H1 (cell line): ENCODE measurements at regions not wholly inside any gene's neighbourhood (a gene's known extent, or its start where the extent isn't known, plus 50 kb on each side); places are given as distances from the start of the nearest gene placed in this dataset.

ENCODE experiments used
- CHD1 ChIP-seq: IDR thresholded peaks from 2 replicates; pipeline ENCODE4 v1.6.1; 2012; ENCODE audit warnings: low read depth, low read length, improper control_type of control experiment
- CHD2 ChIP-seq: IDR thresholded peaks from 2 replicates; pipeline ENCODE4 v1.6.1; 2012; ENCODE audit warnings: low read length, improper control_type of control experiment
- EZH2 ChIP-seq: fragments of 200-600 bp; sonication (generic); IDR thresholded peaks from 2 replicates; pipeline ENCODE4 v1.7.1; 2012; ENCODE audit warnings: low read depth, mild to moderate bottlenecking, moderate library complexity, low read length, inconsistent platforms; ENCODE audit not compliant: severe bottlenecking
- HDAC6 ChIP-seq: IDR thresholded peaks from one replicate; pipeline ENCODE4 v1.7.1; 2012; ENCODE audit warnings: low read depth, mild to moderate bottlenecking, inconsistent platforms, low read length, moderate library complexity
- JUND ChIP-seq: IDR thresholded peaks from 2 replicates; pipeline ENCODE4 v1.6.1; 2011; ENCODE audit warnings: mild to moderate bottlenecking, improper control_type of control experiment, low read length
- MAFK ChIP-seq: IDR thresholded peaks from 2 replicates; pipeline ENCODE4 v1.6.1; 2012; ENCODE audit warnings: low read depth, mild to moderate bottlenecking, improper control_type of control experiment, low read length
- POLR2A ChIP-seq, 2 experiments: IDR thresholded peaks; 1 replicate in 1 of 2; 2 replicates in 1 of 2; pipeline ENCODE4 v1.6.1; 2011; ENCODE audit warnings: low read depth in 2 of 2, low read length in 2 of 2, mild to moderate bottlenecking in 2 of 2; ENCODE audit errors: control extremely low read depth in 1 of 2
- SRF ChIP-seq: IDR thresholded peaks from 2 replicates; pipeline ENCODE4 v1.6.1; 2011; ENCODE audit warnings: mild to moderate bottlenecking, low read depth, low read length, moderate library complexity
- TAF1 ChIP-seq: IDR thresholded peaks from 2 replicates; pipeline ENCODE4 v1.6.1; 2011; ENCODE audit warnings: mild to moderate bottlenecking, low read depth, low read length
- TCF12 ChIP-seq: IDR thresholded peaks from 2 replicates; pipeline ENCODE4 v1.6.1; 2011; ENCODE audit warnings: low read depth, mild to moderate bottlenecking, low read length
- TF ChIP-seq, protein P1 (sequence below), 3 experiments: IDR thresholded peaks; 1 replicate in 2 of 3; 2 replicates in 1 of 3; pipeline versions ENCODE4 v1.5.1 to v1.6.1; 2011; ENCODE audit warnings: low read length in 3 of 3, mild to moderate bottlenecking in 3 of 3, inconsistent platforms in 2 of 3, low read depth in 1 of 3, moderate library complexity in 1 of 3; ENCODE audit not compliant: insufficient read depth in 1 of 3; ENCODE audit errors: control extremely low read depth in 1 of 3

DNA sequence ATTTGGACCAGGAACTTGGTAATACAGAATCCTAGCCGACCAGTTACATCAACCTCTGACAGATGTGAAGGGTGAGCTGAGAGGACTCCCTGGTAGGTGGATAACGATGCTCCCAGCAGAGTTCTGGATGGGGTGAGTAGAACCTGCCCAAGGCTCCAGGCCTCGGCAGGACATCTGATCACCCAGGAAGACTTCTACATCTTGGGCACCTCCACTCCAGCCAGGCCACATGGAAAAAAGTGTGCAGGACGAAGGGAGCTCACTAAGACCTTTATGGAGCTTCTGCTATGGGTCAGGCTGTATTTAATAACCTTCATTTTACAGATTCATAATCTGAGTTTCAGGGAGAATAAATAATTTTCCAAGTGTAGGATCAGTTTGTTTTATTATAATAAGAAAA is 1028.7 kb downstream of the BCL11B start:
- TF ChIP-seq CHD1 (no peak), SRF (no peak), TCF12 (no peak), MAFK (no peak), JUND (no peak), TAF1 (no peak), CHD2 (no peak), EZH2 (no peak), POLR2A (IDR thresholded peaks at IDR 0.05; ENCODE audit: control extremely low read depth in 1 of 2, low read depth in 2 of 2, low read length in 2 of 2) (no peak), HDAC6 (no peak)
- TF ChIP-seq, protein P1, sequence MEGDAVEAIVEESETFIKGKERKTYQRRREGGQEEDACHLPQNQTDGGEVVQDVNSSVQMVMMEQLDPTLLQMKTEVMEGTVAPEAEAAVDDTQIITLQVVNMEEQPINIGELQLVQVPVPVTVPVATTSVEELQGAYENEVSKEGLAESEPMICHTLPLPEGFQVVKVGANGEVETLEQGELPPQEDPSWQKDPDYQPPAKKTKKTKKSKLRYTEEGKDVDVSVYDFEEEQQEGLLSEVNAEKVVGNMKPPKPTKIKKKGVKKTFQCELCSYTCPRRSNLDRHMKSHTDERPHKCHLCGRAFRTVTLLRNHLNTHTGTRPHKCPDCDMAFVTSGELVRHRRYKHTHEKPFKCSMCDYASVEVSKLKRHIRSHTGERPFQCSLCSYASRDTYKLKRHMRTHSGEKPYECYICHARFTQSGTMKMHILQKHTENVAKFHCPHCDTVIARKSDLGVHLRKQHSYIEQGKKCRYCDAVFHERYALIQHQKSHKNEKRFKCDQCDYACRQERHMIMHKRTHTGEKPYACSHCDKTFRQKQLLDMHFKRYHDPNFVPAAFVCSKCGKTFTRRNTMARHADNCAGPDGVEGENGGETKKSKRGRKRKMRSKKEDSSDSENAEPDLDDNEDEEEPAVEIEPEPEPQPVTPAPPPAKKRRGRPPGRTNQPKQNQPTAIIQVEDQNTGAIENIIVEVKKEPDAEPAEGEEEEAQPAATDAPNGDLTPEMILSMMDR (IDR thresholded peaks at IDR 0.05; ENCODE audit: control extremely low read depth in 1 of 3, insufficient read depth in 1 of 3, low read depth in 1 of 3, low read length in 3 of 3): no peak
